IMR-90 (cell line): ENCODE measurements at regions not wholly inside any gene's neighbourhood (a gene's known extent, or its start where the extent isn't known, plus 50 kb on each side); places are given as distances from the start of the nearest gene placed in this dataset.
A peak's percentile ranks its signal among the peaks of the same experiment; 100 is the strongest.

Experiments
- ATAC-seq: fragments of 200-7000 bp; cut with Tn5 transposase; 2 replicates; pipeline ENCODE4 v1.9.1; 2020; ENCODE audit warnings: low read depth, mild to moderate bottlenecking, moderate library complexity
- BruUV-seq: library from RNA; stranded (reverse); fragments of 400-500 nt; replicated peaks from 2 replicates; lab custom pipeline; 2021; lab: Mats Ljungman, UMichigan
- CTCF ChIA-PET: fragments of 300-600 bp; formaldehyde crosslinking; extraction: SDS; loops from one replicate; lab custom pipeline; 2021; ENCODE audit warnings: antibody characterized with exemption; lab: Yijun Ruan, JAX
- POLR2A ChIA-PET: fragments of 300-600 bp; sonication (Branson Sonifier 250); formaldehyde crosslinking; loops from one replicate; lab custom pipeline; 2022; ENCODE audit warnings: antibody characterized with exemption; ENCODE audit not compliant: unreplicated experiment; lab: Charles Lee
- DNase-seq: peaks from one replicate; pipeline ENCODE4 v3.0.0; 2013
- H2AFZ ChIP-seq: replicated peaks from 2 replicates; pipeline ENCODE3; 2013; ENCODE audit warnings: low read length, mild to moderate bottlenecking; ENCODE audit not compliant: poor library complexity
- H2AK5ac ChIP-seq: 2 replicates; pipeline ENCODE4 v1.6.1; 2013; ENCODE audit warnings: low read depth, low read length, inconsistent platforms
- H2AK9ac ChIP-seq: replicated peaks from 2 replicates; pipeline ENCODE3; 2013; ENCODE audit warnings: mild to moderate bottlenecking, low read depth, low read length, moderate library complexity; ENCODE audit not compliant: poor library complexity
- H2BK120ac ChIP-seq: 2 replicates; pipeline ENCODE4 v1.6.1; 2013; ENCODE audit warnings: low read depth, low read length, inconsistent platforms
- H2BK15ac ChIP-seq: 3 replicates; pipeline ENCODE4 v1.6.1; 2013; ENCODE audit warnings: low read depth, low read length, inconsistent platforms
- H2BK20ac ChIP-seq: 2 replicates; pipeline ENCODE4 v1.6.1; 2013; ENCODE audit warnings: low read depth, mild to moderate bottlenecking, inconsistent platforms, low read length, moderate library complexity
- H2BK5ac ChIP-seq: 2 replicates; pipeline ENCODE4 v1.6.1; 2013; ENCODE audit warnings: mild to moderate bottlenecking, low read depth, low read length, inconsistent platforms; ENCODE audit not compliant: poor library complexity, severe bottlenecking
- H3K14ac ChIP-seq: replicated peaks from 2 replicates; pipeline ENCODE4 v1.6.1; 2013; ENCODE audit warnings: low read depth, low read length, inconsistent platforms
- H3K18ac ChIP-seq: 2 replicates; pipeline ENCODE4 v1.6.1; 2013; ENCODE audit warnings: low read depth, low read length, control low read depth
- H3K23ac ChIP-seq: 2 replicates; pipeline ENCODE4 v1.6.1; 2013; ENCODE audit warnings: low read depth, low read length, inconsistent platforms
- H3K27ac ChIP-seq: 2 replicates; pipeline ENCODE4 v1.5.1; 2013; ENCODE audit warnings: mild to moderate bottlenecking, control low read depth, low read length; ENCODE audit not compliant: insufficient read depth
- H3K27me3 ChIP-seq: 2 replicates; pipeline ENCODE4 v1.6.1; 2013; ENCODE audit warnings: low read length; ENCODE audit not compliant: control insufficient read depth, insufficient read depth
- H3K36me3 ChIP-seq: 2 replicates; pipeline ENCODE4 v1.6.1; 2013; ENCODE audit warnings: low read length, mixed read lengths; ENCODE audit not compliant: control insufficient read depth, insufficient read depth
- H3K4ac ChIP-seq: 2 replicates; pipeline ENCODE4 v1.6.1; 2013; ENCODE audit warnings: low read depth, low read length, inconsistent platforms
- H3K4me1 ChIP-seq: 2 replicates; pipeline ENCODE4 v1.6.1; 2013; ENCODE audit warnings: low read length, mixed read lengths; ENCODE audit not compliant: control insufficient read depth, insufficient read depth
- H3K4me2 ChIP-seq: 2 replicates; pipeline ENCODE4 v1.6.1; 2013; ENCODE audit warnings: low read depth, mild to moderate bottlenecking, control low read depth, low read length, moderate library complexity
- H3K4me3 ChIP-seq: 2 replicates; pipeline ENCODE4 v1.5.1; 2013; ENCODE audit warnings: low read depth, mild to moderate bottlenecking, control low read depth, low read length, moderate library complexity; ENCODE audit not compliant: insufficient read depth
- H3K56ac ChIP-seq: 2 replicates; pipeline ENCODE4 v1.6.1; 2013; ENCODE audit warnings: low read length, inconsistent platforms; ENCODE audit not compliant: insufficient read depth; ENCODE audit errors: extremely low read depth
- H3K79me1 ChIP-seq, 2 experiments: 2 replicates each; pipeline ENCODE4 v1.6.1; 2013; ENCODE audit warnings: low read length in 2 of 2, inconsistent platforms in 1 of 2, low read depth in 1 of 2
- H3K9ac ChIP-seq: 2 replicates; pipeline ENCODE4 v1.6.1; 2013; ENCODE audit warnings: low read depth, low read length, control low read depth
- H3K9me1 ChIP-seq: 2 replicates; pipeline ENCODE4 v1.6.1; 2013; ENCODE audit warnings: low read length, inconsistent platforms; ENCODE audit not compliant: insufficient read depth
- H3K9me3 ChIP-seq: 2 replicates; pipeline ENCODE4 v1.6.1; 2013; ENCODE audit warnings: low read length; ENCODE audit not compliant: control insufficient read depth, insufficient read depth
- H4K20me1 ChIP-seq: 2 replicates; pipeline ENCODE4 v1.6.1; 2013; ENCODE audit warnings: low read length, inconsistent platforms; ENCODE audit not compliant: insufficient read depth
- H4K5ac ChIP-seq: 2 replicates; pipeline ENCODE4 v1.6.1; 2013; ENCODE audit warnings: mild to moderate bottlenecking, low read depth, low read length, control low read depth
- H4K8ac ChIP-seq, 2 experiments: 2 replicates each; pipeline ENCODE4 v1.6.1; 2013; ENCODE audit warnings: low read depth in 2 of 2, low read length in 2 of 2, control low read depth in 1 of 2, inconsistent platforms in 1 of 2
- H4K91ac ChIP-seq: 2 replicates; pipeline ENCODE4 v1.6.1; 2013; ENCODE audit warnings: low read depth, low read length, inconsistent platforms; ENCODE audit not compliant: insufficient read depth
- BHLHE40 ChIP-seq: fragments of 150-350 bp; IDR thresholded peaks from 2 replicates; pipeline ENCODE4 v1.6.1; 2016; ENCODE audit warnings: mild to moderate bottlenecking, low read depth, low read length
- CEBPB ChIP-seq: IDR thresholded peaks from 2 replicates; pipeline ENCODE4 v1.6.1; 2012; ENCODE audit warnings: low read depth, low read length, improper control_type of control experiment
- CHD1 ChIP-seq: IDR thresholded peaks from 2 replicates; pipeline ENCODE4 v1.6.1; 2012; ENCODE audit warnings: low read depth, low read length, improper control_type of control experiment
- CTCF ChIP-seq: conservative IDR thresholded peaks from 2 replicates; pipeline ENCODE4 v1.5.1; 2012; ENCODE audit warnings: mild to moderate bottlenecking, low read depth, low read length, improper control_type of control experiment
- ELK1 ChIP-seq: fragments of 150-350 bp; IDR thresholded peaks from 2 replicates; pipeline ENCODE4 v1.6.1; 2016; ENCODE audit warnings: low read depth, mild to moderate bottlenecking, low read length, moderate library complexity, borderline replicate concordance
- FOS ChIP-seq: fragments of 150-350 bp; IDR thresholded peaks from 2 replicates; pipeline ENCODE4 v1.6.1; 2016; ENCODE audit warnings: low read depth, low read length
- MAFK ChIP-seq: IDR thresholded peaks from 2 replicates; pipeline ENCODE4 v1.6.1; 2012; ENCODE audit warnings: low read depth, low read length, improper control_type of control experiment
- MAZ ChIP-seq: IDR thresholded peaks from 2 replicates; pipeline ENCODE4 v1.6.1; 2012; ENCODE audit warnings: low read depth, mild to moderate bottlenecking, low read length, improper control_type of control experiment, moderate library complexity, borderline replicate concordance
- MXI1 ChIP-seq: IDR thresholded peaks from 2 replicates; pipeline ENCODE4 v1.6.1; 2012; ENCODE audit warnings: low read depth, mild to moderate bottlenecking, low read length, moderate library complexity, borderline replicate concordance
- NFE2L2 ChIP-seq: fragments of 150-350 bp; IDR thresholded peaks from 2 replicates; pipeline ENCODE4 v1.6.1; 2016; ENCODE audit warnings: low read depth, mild to moderate bottlenecking, low read length
- POLR2A ChIP-seq: IDR thresholded peaks from 2 replicates; pipeline ENCODE4 v1.6.1; 2012; ENCODE audit warnings: mild to moderate bottlenecking, low read depth, low read length
- RAD21 ChIP-seq: IDR thresholded peaks from 2 replicates; pipeline ENCODE4 v1.6.1; 2012; ENCODE audit warnings: low read length, improper control_type of control experiment
- RCOR1 ChIP-seq: IDR thresholded peaks from 2 replicates; pipeline ENCODE4 v1.6.1; 2012; ENCODE audit warnings: mild to moderate bottlenecking, low read length, improper control_type of control experiment; ENCODE audit not compliant: insufficient replicate concordance
- RFX5 ChIP-seq: IDR thresholded peaks from 2 replicates; pipeline ENCODE4 v1.8.0; 2012; ENCODE audit warnings: low read depth, mild to moderate bottlenecking, low read length, moderate library complexity
- USF2 ChIP-seq: fragments of 150-350 bp; IDR thresholded peaks from 2 replicates; pipeline ENCODE4 v1.6.1; 2017; ENCODE audit warnings: mild to moderate bottlenecking, antibody characterized with exemption, low read length, low read depth
- WGBS, 2 experiments: methylation state at CpG; one replicate each; pipeline versions ENCODE4 v1.1.5 to v1.1.7; 2013; ENCODE audit warnings: missing lambda C conversion rate in 2 of 2; ENCODE audit not compliant: insufficient read length in 1 of 2; ENCODE audit errors: extremely low coverage in 2 of 2; 5-methylcytosine and 5-hydroxymethylcytosine counted together
- dilution Hi-C: fragments of 300-500 bp; cut with HindIII; formaldehyde crosslinking; loops from one replicate; pipeline ENCODE4 v1.14.3; 2018; ENCODE audit warnings: low sequenced_read_pairs; ENCODE audit not compliant: unreplicated experiment
- in situ Hi-C: fragments of 300-500 bp; cut with MboI; formaldehyde crosslinking; loops from 3 replicates; pipeline ENCODE4 v1.14.3; 2019; ENCODE audit warnings: low sequenced_read_pairs, inconsistent platforms, mixed read lengths
- intact Hi-C: fragments of 100-400 bp; cut with micrococcal nuclease; formaldehyde crosslinking; loops from 2 replicates; pipeline ENCODE4 v1.10.0; 2022

DNA sequence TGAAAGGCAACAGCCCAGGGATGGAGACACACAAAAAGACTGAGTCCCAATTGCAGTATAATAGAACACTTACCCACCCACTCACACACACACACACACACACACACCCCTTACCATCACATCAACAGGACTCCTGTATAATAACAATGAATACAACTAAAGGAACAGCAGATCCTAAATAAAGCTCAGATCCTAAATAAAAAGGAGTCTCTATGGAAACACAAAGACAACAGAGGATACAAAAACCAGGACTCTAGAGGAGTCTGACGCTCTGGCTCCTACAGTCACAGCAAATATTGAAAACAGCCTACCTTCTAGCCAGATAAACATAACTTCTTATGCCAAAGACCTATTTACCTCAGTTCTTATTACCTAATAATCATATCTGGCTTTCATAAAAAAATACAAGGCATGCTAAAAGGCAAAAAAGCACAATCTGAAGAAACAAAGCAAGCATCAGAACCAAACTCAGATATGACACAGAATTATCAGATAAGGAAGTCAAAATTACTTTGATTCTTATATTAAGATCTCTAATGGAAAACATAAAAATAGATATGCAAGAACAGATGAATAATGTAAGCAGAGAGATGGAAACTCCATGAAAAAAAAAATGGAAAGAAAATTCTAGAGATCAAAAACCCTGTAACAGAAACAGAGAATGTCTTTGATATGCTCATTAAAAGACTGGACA, 134.9 kb downstream of the MMUT start:
- H3K27me3 ChIP-seq, result no peaks in the 10 kb centered on the region
- no peaks in the 10 kb centered on the region for H3K9me3 ChIP-seq
- 0 out of 2 replicates have a peak overlapping the region, but pooled peaks have one; percentile 63 for H3K14ac ChIP-seq
- peak overlapping the region; percentile 53 for H2BK5ac ChIP-seq
- H3K79me1 ChIP-seq, result no peaks in the 10 kb centered on the region
- H3K36me3 ChIP-seq, result no peaks in the 10 kb centered on the region
- no peak overlapping the region for H2AK5ac ChIP-seq
- peaks cover 4% of the 10 kb centered on the region for H3K9me1 ChIP-seq
- no peak overlapping the region for H2BK15ac ChIP-seq
- no peak overlapping the region for H2AK9ac ChIP-seq
- peak overlapping the region; percentile 81; the same call in 1 of the 2 replicates for H3K18ac ChIP-seq
- dilution Hi-C loops (no loop called here), intact Hi-C loops (no loop called here), in situ Hi-C loops (no loop called here)
- H3K4me3 ChIP-seq, result no peak overlapping the region
- H3K9ac ChIP-seq, result no peak overlapping the region
- H3K27ac ChIP-seq, result no peak overlapping the region
- no peaks in the 10 kb centered on the region for H4K20me1 ChIP-seq
- no peak overlapping the region for H3K4me2 ChIP-seq
- peak overlapping the region; percentile 61 for H3K4ac ChIP-seq
- no peak for DNase-seq
- H3K23ac ChIP-seq, result no peak overlapping the region
- no peak overlapping the region for H3K56ac ChIP-seq
- H3K4me1 ChIP-seq, result no peaks in the 10 kb centered on the region; the same call in 1 of the 2 replicates
- no CpG with 5 or more reads among the region's 1 CpG for WGBS, 2 experiments
- peak overlapping the region; percentile 42; the same call in 1 of the 2 replicates for H4K5ac ChIP-seq
- ATAC-seq, result no peak
- peak overlapping the region; percentile 40 for H2AFZ ChIP-seq
- peak overlapping the region; percentile 99 for H2BK20ac ChIP-seq
- POLR2A ChIA-PET, result no interaction called here
- CTCF ChIA-PET, result interaction anchor here (0.6 kb wide), 1 partner anchor 1871 kb away, joined by 4 read pairs; no protein-coding TSS in a partner anchor
- 0 out of 2 replicates have a peak overlapping the region, but pooled peaks have one; percentile 22 for H4K91ac ChIP-seq
- no TSS peak for BruUV-seq
- peak overlapping the region; percentile 91 for H2BK120ac ChIP-seq
- peak overlapping the region; percentile 66 to 93 for H4K8ac ChIP-seq
- TF ChIP-seq ELK1 (no peak), CEBPB (no peak), MAFK (no peak), POLR2A (no peak), RCOR1 (no peak), CHD1 (no peak), USF2 (no peak), RFX5 (no peak), MAZ (no peak), MXI1 (no peak), RAD21 (no peak), BHLHE40 (no peak), CTCF (no peak), FOS (no peak), NFE2L2 (no peak)
